GM10248 (cell line): ENCODE measurements at regions not wholly inside any gene's neighbourhood (a gene's known extent, or its start where the extent isn't known, plus 50 kb on each side); places are given as distances from the start of the nearest gene placed in this dataset.

ENCODE experiments used
- CTCF ChIA-PET: fragments of 300-600 bp; sonication (Branson Sonifier 250); formaldehyde crosslinking; extraction: SDS; loops from one replicate; lab custom pipeline; 2021; ENCODE audit warnings: antibody characterized with exemption; lab: Yijun Ruan, JAX
- POLR2A ChIA-PET: fragments of 350-650 bp; sonication (Branson Sonifier 250); formaldehyde crosslinking; extraction: SDS; loops from one replicate; lab custom pipeline; 2020; ENCODE audit warnings: antibody characterized with exemption; lab: Yijun Ruan, JAX
- DNase-seq: peaks from one replicate; pipeline ENCODE4 v3.0.0; 2012; ENCODE audit errors: extremely low spot score
- TF ChIP-seq, protein P1 (sequence below): IDR thresholded peaks from 2 replicates; pipeline ENCODE4 v1.5.1; 2012; ENCODE audit warnings: mild to moderate bottlenecking, low read depth; ENCODE audit errors: extremely low read depth, missing control alignments, control extremely low read depth

- POLR2A ChIA-PET, result no interaction called here
- DNase-seq, result no peak
- CTCF ChIA-PET, result no interaction called here
- TF ChIP-seq, protein P1, sequence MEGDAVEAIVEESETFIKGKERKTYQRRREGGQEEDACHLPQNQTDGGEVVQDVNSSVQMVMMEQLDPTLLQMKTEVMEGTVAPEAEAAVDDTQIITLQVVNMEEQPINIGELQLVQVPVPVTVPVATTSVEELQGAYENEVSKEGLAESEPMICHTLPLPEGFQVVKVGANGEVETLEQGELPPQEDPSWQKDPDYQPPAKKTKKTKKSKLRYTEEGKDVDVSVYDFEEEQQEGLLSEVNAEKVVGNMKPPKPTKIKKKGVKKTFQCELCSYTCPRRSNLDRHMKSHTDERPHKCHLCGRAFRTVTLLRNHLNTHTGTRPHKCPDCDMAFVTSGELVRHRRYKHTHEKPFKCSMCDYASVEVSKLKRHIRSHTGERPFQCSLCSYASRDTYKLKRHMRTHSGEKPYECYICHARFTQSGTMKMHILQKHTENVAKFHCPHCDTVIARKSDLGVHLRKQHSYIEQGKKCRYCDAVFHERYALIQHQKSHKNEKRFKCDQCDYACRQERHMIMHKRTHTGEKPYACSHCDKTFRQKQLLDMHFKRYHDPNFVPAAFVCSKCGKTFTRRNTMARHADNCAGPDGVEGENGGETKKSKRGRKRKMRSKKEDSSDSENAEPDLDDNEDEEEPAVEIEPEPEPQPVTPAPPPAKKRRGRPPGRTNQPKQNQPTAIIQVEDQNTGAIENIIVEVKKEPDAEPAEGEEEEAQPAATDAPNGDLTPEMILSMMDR, result no peak
Observed at GRCh38 chr5:3198074-3198449, 397.6 kb upstream of the IRX1 start.

DNA sequence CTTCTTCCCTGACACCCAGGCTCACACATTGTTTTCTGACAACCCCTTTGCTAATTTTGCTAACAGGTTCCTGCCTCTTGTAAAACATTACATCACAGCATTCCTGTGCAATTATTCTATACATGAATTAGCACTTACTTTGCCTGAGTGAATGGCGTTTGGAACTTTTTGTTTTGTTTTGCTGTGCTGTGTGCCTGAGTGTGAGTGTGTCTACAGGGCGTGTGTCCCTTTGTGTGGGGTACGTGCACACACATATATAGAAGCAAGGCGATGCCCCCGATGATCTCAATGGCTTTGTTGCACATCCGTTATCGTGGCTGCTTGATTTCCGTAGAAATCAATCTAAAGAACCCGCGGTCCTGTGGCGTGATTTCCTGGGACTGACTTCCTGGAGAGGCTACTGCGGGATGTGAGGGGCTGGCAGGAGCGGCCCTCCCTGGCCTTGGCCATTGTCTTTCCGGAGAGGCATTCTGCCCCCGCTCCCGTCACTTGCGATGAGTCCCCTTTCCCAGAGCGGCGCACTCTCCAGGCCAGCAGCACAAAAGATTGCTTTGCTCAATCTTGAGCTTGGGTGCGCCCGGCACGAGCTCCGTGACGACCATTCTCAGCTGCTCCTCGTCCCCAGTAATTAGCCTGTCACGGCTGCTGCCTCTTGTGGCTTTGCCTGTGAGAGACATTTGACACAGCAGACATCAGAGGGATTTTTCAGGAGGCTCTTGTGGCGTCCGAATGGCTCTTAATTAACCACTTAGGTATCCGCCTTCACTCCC lies 398.1 kb upstream of the IRX1 start:
- ChIA-PET POLR2A (no interaction called here), CTCF (no interaction called here)
- TF ChIP-seq, protein P1, result no peak
- no peak for DNase-seq

GRCh38 chr5:3195994-3196393 lies 399.6 kb upstream of the IRX1 start:
- TF ChIP-seq, protein P1, result no peak
- no peak for DNase-seq
- ChIA-PET POLR2A (no interaction called here), CTCF (no interaction called here)

DNA sequence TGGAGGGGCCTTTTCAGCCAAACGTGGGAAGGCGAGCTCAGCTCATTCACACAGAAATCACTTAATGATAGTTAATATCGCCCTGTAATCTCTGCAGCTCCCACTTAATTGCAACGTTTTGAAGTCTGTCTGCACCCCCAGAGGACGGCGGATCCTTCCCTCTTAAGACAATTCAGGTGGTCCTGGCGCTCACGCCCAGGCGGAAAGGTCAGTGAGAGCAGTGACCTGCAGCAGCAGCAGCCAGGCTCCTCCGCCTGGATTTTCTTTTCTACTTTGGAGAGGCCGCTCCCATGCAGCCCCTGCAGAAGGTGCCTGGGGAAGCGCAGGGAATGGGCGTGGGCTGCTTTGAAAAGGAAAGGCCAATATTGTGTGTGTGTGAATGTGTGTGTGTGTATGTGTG lies 400.9 kb upstream of the IRX1 start:
- POLR2A ChIA-PET, result no interaction called here

GRCh38 chr5:3194271-3194670 lies 401.4 kb upstream of the IRX1 start:
- TF ChIP-seq, protein P1, result no peak
- ChIA-PET CTCF (no interaction called here), POLR2A (no interaction called here)
- DNase-seq, result no peak

More for the DNA sequence above, 400.9 kb upstream of the IRX1 start:
- TF ChIP-seq, protein P1, result no peak
- CTCF ChIA-PET, result no interaction called here
- no peak for DNase-seq

DNA sequence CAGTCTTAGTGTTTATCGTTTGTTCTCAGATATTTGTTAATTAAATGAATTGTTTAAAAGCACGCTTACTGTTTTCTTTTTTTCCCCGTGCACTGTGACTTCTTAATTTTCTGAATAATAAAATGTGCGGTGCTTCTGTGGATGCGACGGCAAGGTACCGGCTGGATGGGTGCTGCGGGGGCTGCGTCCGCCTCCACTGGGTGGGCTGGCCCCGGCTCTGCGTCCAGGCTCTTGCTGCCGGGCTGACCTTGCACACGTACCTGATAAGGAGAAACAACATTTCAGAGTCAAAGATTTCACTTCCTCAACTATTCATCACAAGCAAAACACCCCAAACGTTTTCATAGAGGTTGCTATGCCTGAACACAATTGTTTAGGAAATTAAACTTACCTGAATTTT lies 404.0 kb upstream of the IRX1 start:
- TF ChIP-seq, protein P1, result no peak
- ChIA-PET POLR2A (no interaction called here), CTCF (no interaction called here)
- DNase-seq, result no peak
